HG02610 (cell line): ENCODE measurements at regions not wholly inside any gene's neighbourhood (a gene's known extent, or its start where the extent isn't known, plus 50 kb on each side); places are given as distances from the start of the nearest gene placed in this dataset.
A peak's percentile ranks its signal among the peaks of the same experiment; 100 is the strongest.

Experiments used
- ATAC-seq: cut with Tn5 transposase; IDR thresholded peaks from one replicate; pipeline ENCODE4 v1.9.1; 2021; ENCODE audit warnings: mild to moderate bottlenecking, moderate library complexity; ENCODE audit not compliant: unreplicated experiment

- ATAC-seq: peak; percentile 95
Observed at GRCh38 chrX:2608638-2609430, 82.3 kb upstream of the CD99 start.

GRCh38 chrX:2607113-2607512 is 84.0 kb upstream of the CD99 start:
- no peak for ATAC-seq

GRCh38 chrX:2600564-2600963 is 90.5 kb upstream of the CD99 start:
- no peak for ATAC-seq

- ATAC-seq: no peak
Observed at GRCh38 chrX:2596555-2597255, 94.4 kb upstream of the CD99 start.

GRCh38 chrX:2596045-2596444 is 95.0 kb upstream of the CD99 start:
- no peak for ATAC-seq

- ATAC-seq: no peak
Observed at GRCh38 chrX:2595258-2595657, 94.5 kb upstream of the DHRSX start.

- ATAC-seq: no peak
Observed at GRCh38 chrX:2594491-2594890, 93.7 kb upstream of the DHRSX start.

- no peak for ATAC-seq
Observed at GRCh38 chrX:2592279-2592678, 91.5 kb upstream of the DHRSX start.

- no peak for ATAC-seq
Observed at GRCh38 chrX:2589186-2590020, 88.6 kb upstream of the DHRSX start.

- no peak for ATAC-seq
Observed at GRCh38 chrX:2588049-2588448, 87.3 kb upstream of the DHRSX start.

GRCh38 chrX:2587146-2587545 is 86.4 kb upstream of the DHRSX start:
- ATAC-seq: no peak

GRCh38 chrX:2585158-2585470 is 84.3 kb upstream of the DHRSX start:
- ATAC-seq: no peak

- ATAC-seq: no peak
Observed at GRCh38 chrX:2584251-2585157, 83.7 kb upstream of the DHRSX start.

- no peak for ATAC-seq
Observed at GRCh38 chrX:2583194-2584162, 82.7 kb upstream of the DHRSX start.

GRCh38 chrX:2582667-2583066 is 81.9 kb upstream of the DHRSX start:
- ATAC-seq: no peak

GRCh38 chrX:2581296-2581695 is 80.5 kb upstream of the DHRSX start:
- ATAC-seq: no peak

GRCh38 chrX:2578864-2579263 is 78.1 kb upstream of the DHRSX start:
- ATAC-seq: no peak

GRCh38 chrX:2577844-2578466 is 77.2 kb upstream of the DHRSX start:
- no peak for ATAC-seq

GRCh38 chrX:2576793-2577192 is 76.0 kb upstream of the DHRSX start:
- ATAC-seq: no peak
